ENCODE measurements at regions not wholly inside any gene's neighbourhood (a gene's known extent, or its start where the extent isn't known, plus 50 kb on each side); places are given as distances from the start of the nearest gene placed in this dataset.

- H3K36me3 ChIP-seq (ENCODE audit: control insufficient read depth, insufficient read depth, low read length), result no peaks in the 10 kb centered on the region
- Mint-ChIP-seq H3K36me3 (ENCODE audit: insufficient read depth, unreplicated experiment) (no peaks in the 10 kb centered on the region), H3K4me3 (ENCODE audit: unreplicated experiment) (no peak overlapping the region), H3K4me1 (ENCODE audit: low read depth, unreplicated experiment) (no peaks in the 10 kb centered on the region), H3K9me3 (ENCODE audit: unreplicated experiment) (no peaks in the 10 kb centered on the region), H3K27ac (ENCODE audit: unreplicated experiment) (no peak overlapping the region), H3K27me3 (ENCODE audit: insufficient read depth, unreplicated experiment) (no peaks in the 10 kb centered on the region)
- BruUV-seq (replicated peaks), result no TSS peak
- H3K9me3 ChIP-seq, result no peaks in the 10 kb centered on the region
- ChIA-PET CTCF (interaction anchor here (1.8 kb wide), 1 partner anchor 49 kb away, joined by 5 read pairs; no protein-coding TSS in a partner anchor), POLR2A (no interaction called here)
- intact Hi-C loops (cut with micrococcal nuclease; ENCODE audit: unreplicated experiment), result no loop called here
- no peak overlapping the region for H3K4me3 ChIP-seq (ENCODE audit: low read depth, low read length)
- no peak for DNase-seq
- no peaks in the 10 kb centered on the region for H3K27me3 ChIP-seq (replicated peaks; ENCODE audit: control insufficient read depth, insufficient read depth, low read length)
- no peak for TF ChIP-seq CTCF (IDR thresholded peaks at IDR 0.05; ENCODE audit: insufficient read depth in 1 of 2, low read depth in 1 of 2, low read length in 1 of 2, severe bottlenecking in 1 of 2, unreplicated experiment in 1 of 2)
- no peaks in the 10 kb centered on the region for H3K4me1 ChIP-seq
Measured at GRCh38 chr14:106823552-106823951, 1297.2 kb downstream of the TMEM121 start.

- Mint-ChIP-seq H3K27ac (ENCODE audit: unreplicated experiment) (no peak overlapping the region), H3K36me3 (ENCODE audit: insufficient read depth, unreplicated experiment) (peaks cover 5% of the 10 kb centered on the region), H3K9me3 (ENCODE audit: unreplicated experiment) (no peaks in the 10 kb centered on the region), H3K4me3 (ENCODE audit: unreplicated experiment) (no peak overlapping the region), H3K4me1 (ENCODE audit: low read depth, unreplicated experiment) (no peaks in the 10 kb centered on the region), H3K27me3 (ENCODE audit: insufficient read depth, unreplicated experiment) (no peaks in the 10 kb centered on the region)
- POLR2A ChIA-PET, result no interaction called here
- Histone ChIP-seq H3K4me3 (ENCODE audit: low read depth, low read length) (no peak overlapping the region), H3K9me3 (no peaks in the 10 kb centered on the region), H3K36me3 (ENCODE audit: control insufficient read depth, insufficient read depth, low read length) (no peaks in the 10 kb centered on the region), H3K4me1 (no peaks in the 10 kb centered on the region), H3K27me3 (replicated peaks; ENCODE audit: control insufficient read depth, insufficient read depth, low read length) (no peaks in the 10 kb centered on the region)
- CTCF ChIA-PET, result no interaction called here
- intact Hi-C loops (cut with micrococcal nuclease; ENCODE audit: unreplicated experiment), result no loop called here
- TF ChIP-seq CTCF (IDR thresholded peaks at IDR 0.05; ENCODE audit: insufficient read depth in 1 of 2, low read depth in 1 of 2, low read length in 1 of 2, severe bottlenecking in 1 of 2, unreplicated experiment in 1 of 2), result no peak
- no TSS peak for BruUV-seq (replicated peaks)
- DNase-seq, result no peak
Measured at GRCh38 chr14:106826833-106827369, 1300.5 kb downstream of the TMEM121 start.

GRCh38 chr14:106831322-106831720 is 1304.9 kb downstream of the TMEM121 start:
- H3K27me3 ChIP-seq (replicated peaks; ENCODE audit: control insufficient read depth, insufficient read depth, low read length), result no peaks in the 10 kb centered on the region
- BruUV-seq (replicated peaks), result no TSS peak
- H3K36me3 Mint-ChIP-seq (ENCODE audit: insufficient read depth, unreplicated experiment), result peaks cover 5% of the 10 kb centered on the region
- DNase-seq, result peak in 1 of 2 experiments; percentile 56
- ChIA-PET POLR2A (no interaction called here), CTCF (interaction anchor here (0.8 to 1.9 kb wide), 9 partner anchors 9 to 42 kb away, joined by 3 to 32 read pairs (median 9); no protein-coding TSS in a partner anchor)
- H3K9me3 Mint-ChIP-seq (ENCODE audit: unreplicated experiment), result no peaks in the 10 kb centered on the region
- H3K4me1 ChIP-seq, result peaks cover 6% of the 10 kb centered on the region
- peak; percentile 64 to 70 for TF ChIP-seq CTCF (IDR thresholded peaks at IDR 0.05; ENCODE audit: insufficient read depth in 1 of 2, low read depth in 1 of 2, low read length in 1 of 2, severe bottlenecking in 1 of 2, unreplicated experiment in 1 of 2)
- H3K27ac Mint-ChIP-seq (ENCODE audit: unreplicated experiment), result no peak overlapping the region
- H3K4me3 Mint-ChIP-seq (ENCODE audit: unreplicated experiment), result no peak overlapping the region
- no peaks in the 10 kb centered on the region for H3K27me3 Mint-ChIP-seq (ENCODE audit: insufficient read depth, unreplicated experiment)
- H3K4me1 Mint-ChIP-seq (ENCODE audit: low read depth, unreplicated experiment), result peaks cover 6% of the 10 kb centered on the region
- intact Hi-C loops (cut with micrococcal nuclease; ENCODE audit: unreplicated experiment), result no loop called here
- H3K36me3 ChIP-seq (ENCODE audit: control insufficient read depth, insufficient read depth, low read length), result no peaks in the 10 kb centered on the region
- H3K9me3 ChIP-seq, result no peaks in the 10 kb centered on the region
- no peak overlapping the region for H3K4me3 ChIP-seq (ENCODE audit: low read depth, low read length)
